Activated CD4-positive, alpha-beta T cell treated with anti-CD3 and anti-CD28 coated beads for 36 hours (primary cell): ENCODE measurements at regions not wholly inside any gene's neighbourhood (a gene's known extent, or its start where the extent isn't known, plus 50 kb on each side); places are given as distances from the start of the nearest gene placed in this dataset.

Experiments used
- ATAC-seq: fragments of 200-7000 bp; cut with Tn5 transposase; one replicate; pipeline ENCODE4 v1.10.0; 2021; ENCODE audit warnings: mild to moderate bottlenecking, moderate library complexity
- CTCF ChIA-PET: fragments of 350-600 bp; sonication (Branson Sonifier 250); formaldehyde crosslinking; loops from one replicate; lab custom pipeline; 2021; ENCODE audit warnings: antibody characterized with exemption; lab: Charles Lee
- POLR2A ChIA-PET: fragments of 350-600 bp; sonication (Branson Sonifier 250); formaldehyde crosslinking; loops from one replicate; lab custom pipeline; 2021; ENCODE audit warnings: antibody characterized with exemption, inconsistent platforms; lab: Charles Lee
- DNase-seq: peaks from one replicate; pipeline ENCODE4 v3.0.0-alpha.2; 2020
- H3K27ac Mint-ChIP-seq: one replicate; pipeline ENCODE4 v1.8.0; 2021; ENCODE audit warnings: mixed read lengths
- H3K27me3 Mint-ChIP-seq: one replicate; pipeline ENCODE4 v1.8.0; 2021; ENCODE audit warnings: mixed read lengths
- H3K36me3 Mint-ChIP-seq: one replicate; pipeline ENCODE4 v1.8.0; 2021; ENCODE audit warnings: low read depth, mixed read lengths
- H3K4me1 Mint-ChIP-seq: one replicate; pipeline ENCODE4 v1.8.0; 2021; ENCODE audit warnings: mixed read lengths
- H3K4me3 Mint-ChIP-seq: one replicate; pipeline ENCODE4 v1.8.0; 2021; ENCODE audit warnings: mild to moderate bottlenecking, moderate library complexity, mixed read lengths
- H3K9me3 Mint-ChIP-seq: one replicate; pipeline ENCODE4 v1.8.0; 2021; ENCODE audit warnings: low read depth, mixed read lengths
- intact Hi-C, 2 experiments: fragments of 100-400 bp; cut with DNase I in 1 of 2; cut with micrococcal nuclease in 1 of 2; formaldehyde crosslinking; loops; one replicate each; pipeline versions ENCODE4 v1.14.2 to v1.15.1; 2022 to 2024; cut with DNase I, micrococcal nuclease

DNA sequence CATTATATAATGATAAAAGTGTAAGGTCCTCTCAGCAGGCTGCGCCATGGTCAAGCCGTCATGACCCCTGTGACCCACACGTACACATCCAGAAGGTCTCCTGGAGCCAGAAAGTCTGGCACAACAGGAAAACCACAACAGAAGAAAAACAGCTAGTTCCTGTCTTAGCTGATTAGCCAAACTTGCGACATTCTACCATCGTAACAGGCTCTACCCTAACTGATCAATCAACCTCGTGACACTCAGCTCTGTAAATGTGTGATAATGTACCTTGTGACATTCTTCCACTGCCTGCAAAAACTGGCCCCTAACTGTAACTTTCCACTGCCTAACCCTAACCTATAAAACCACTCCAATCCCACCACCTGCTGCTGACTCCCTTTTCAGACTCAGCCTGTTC is 316.4 kb upstream of the TUSC1 start:
- Mint-ChIP-seq H3K27ac (no peak overlapping the region), H3K4me3 (no peak overlapping the region), H3K36me3 (no peaks in the 10 kb centered on the region), H3K4me1 (no peaks in the 10 kb centered on the region), H3K9me3 (peaks cover 18% of the 10 kb centered on the region), H3K27me3 (no peaks in the 10 kb centered on the region)
- no peak for ATAC-seq
- intact Hi-C loops, result no loop called here
- CTCF ChIA-PET, result no interaction called here
- DNase-seq, result no peak
- POLR2A ChIA-PET, result no interaction called here

DNA sequence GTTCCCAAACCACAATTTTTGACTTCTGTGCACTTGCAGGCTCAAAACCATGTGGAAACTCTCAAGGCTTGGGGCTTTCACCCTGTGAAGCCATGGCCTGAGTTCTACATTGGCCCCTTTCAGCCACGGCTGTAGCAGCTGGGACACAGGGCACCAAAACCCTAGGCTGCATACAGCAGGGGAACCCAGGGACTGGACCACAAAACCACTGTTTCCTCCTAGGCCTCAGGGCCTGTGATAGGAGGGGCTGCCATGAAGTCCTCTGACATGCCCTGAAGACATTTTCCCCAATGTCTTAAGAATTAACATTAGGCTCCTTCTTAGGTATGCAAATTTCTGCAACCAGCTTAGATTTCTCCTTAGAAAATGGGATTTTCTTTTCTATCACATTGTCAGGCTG is 312.1 kb upstream of the TUSC1 start:
- ATAC-seq, result no peak
- Mint-ChIP-seq H3K36me3 (no peaks in the 10 kb centered on the region), H3K4me3 (no peak overlapping the region), H3K4me1 (no peaks in the 10 kb centered on the region), H3K27me3 (no peaks in the 10 kb centered on the region), H3K27ac (no peak overlapping the region), H3K9me3 (peaks cover 26% of the 10 kb centered on the region)
- ChIA-PET POLR2A (no interaction called here), CTCF (no interaction called here)
- DNase-seq, result no peak
- intact Hi-C loops, result no loop called here

DNA sequence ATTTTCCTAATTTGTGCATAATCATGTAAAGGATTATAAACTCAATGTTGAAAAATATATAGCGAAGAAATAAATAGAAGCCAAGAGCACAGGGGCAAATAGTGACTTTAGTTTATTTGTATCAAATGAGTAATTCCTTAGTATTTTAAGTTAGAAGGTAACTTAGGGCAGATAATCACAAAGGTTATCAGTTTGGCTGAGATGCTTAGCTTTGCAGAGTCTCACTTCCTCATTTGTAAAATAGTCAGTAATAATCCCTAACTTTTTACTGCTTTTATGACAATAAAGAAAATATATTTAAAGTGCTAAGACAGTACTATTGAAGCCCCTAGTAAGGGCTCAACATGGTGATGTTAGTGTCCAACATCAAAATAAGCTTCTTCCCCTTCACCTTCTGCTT is 297.4 kb upstream of the TUSC1 start:
- POLR2A ChIA-PET, result no interaction called here
- Mint-ChIP-seq H3K36me3 (no peaks in the 10 kb centered on the region), H3K4me3 (no peak overlapping the region), H3K27ac (no peak overlapping the region), H3K27me3 (no peaks in the 10 kb centered on the region), H3K4me1 (no peaks in the 10 kb centered on the region), H3K9me3 (peaks cover 9% of the 10 kb centered on the region)
- CTCF ChIA-PET, result no interaction called here
- ATAC-seq (no peak), DNase-seq (no peak)
- intact Hi-C loops, result no loop called here

DNA sequence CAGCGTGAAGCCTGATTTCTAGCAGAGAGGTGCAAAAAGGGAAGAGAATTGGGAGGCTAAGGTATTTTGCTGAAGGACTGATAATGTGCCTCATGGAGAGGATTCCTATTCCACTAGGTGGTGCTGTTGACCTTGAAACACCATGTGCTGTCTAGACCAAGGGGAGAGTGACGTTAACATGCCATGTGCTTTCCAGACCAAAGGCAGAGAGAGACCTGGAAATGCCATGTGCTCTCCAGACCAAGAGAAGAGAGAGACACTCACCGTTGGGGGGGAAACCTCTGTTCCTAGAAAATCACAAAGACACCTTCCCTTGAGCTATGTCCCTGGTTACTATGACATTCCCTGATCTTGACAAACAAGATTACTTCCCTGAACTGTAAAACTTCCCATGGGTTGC is 286.0 kb upstream of the TUSC1 start:
- intact Hi-C loops, result loop anchor here (1.0 to 10.0 kb wide), 4 partner anchors 362 to 691 kb away; no protein-coding TSS in a partner anchor
- H3K27ac Mint-ChIP-seq, result no peak overlapping the region
- ATAC-seq, result no peak
- ChIA-PET CTCF (interaction anchor here (0.7 to 1.0 kb wide), 2 partner anchors 79 to 369 kb away, joined by 3 read pairs; no protein-coding TSS in a partner anchor), POLR2A (no interaction called here)
- DNase-seq, result peak; percentile 25
- no peak overlapping the region for H3K4me3 Mint-ChIP-seq
- no peaks in the 10 kb centered on the region for H3K4me1 Mint-ChIP-seq
- no peaks in the 10 kb centered on the region for H3K36me3 Mint-ChIP-seq
- no peaks in the 10 kb centered on the region for H3K27me3 Mint-ChIP-seq
- peaks cover 10% of the 10 kb centered on the region for H3K9me3 Mint-ChIP-seq

DNA sequence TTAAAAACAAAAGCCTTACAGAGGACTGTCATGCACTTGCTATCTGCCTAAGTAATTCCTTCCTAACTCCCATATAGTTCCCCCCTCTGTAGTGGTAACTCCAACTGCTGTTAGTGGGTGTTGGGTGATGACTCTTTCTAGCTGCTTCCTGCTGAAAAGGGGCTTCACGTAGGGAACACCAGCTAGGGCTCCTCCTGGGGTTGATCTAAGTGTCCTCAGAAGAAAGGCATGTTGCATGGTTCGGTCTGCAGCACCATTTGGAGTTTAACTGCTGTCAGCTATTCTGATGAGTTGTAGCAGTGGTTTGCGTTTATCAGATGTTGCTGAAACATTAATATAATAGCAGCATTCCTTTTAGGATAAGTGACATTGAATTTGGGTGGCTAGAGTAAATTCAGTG is 281.9 kb upstream of the TUSC1 start:
- Mint-ChIP-seq H3K4me3 (no peak overlapping the region), H3K36me3 (no peaks in the 10 kb centered on the region), H3K9me3 (peaks cover 15% of the 10 kb centered on the region), H3K27ac (no peak overlapping the region), H3K27me3 (no peaks in the 10 kb centered on the region), H3K4me1 (no peaks in the 10 kb centered on the region)
- DNase-seq (no peak), ATAC-seq (no peak)
- intact Hi-C loops, result loop anchor here (5.0 to 10.0 kb wide), 2 partner anchors 367 to 695 kb away; no protein-coding TSS in a partner anchor
- ChIA-PET CTCF (no interaction called here), POLR2A (no interaction called here)

DNA sequence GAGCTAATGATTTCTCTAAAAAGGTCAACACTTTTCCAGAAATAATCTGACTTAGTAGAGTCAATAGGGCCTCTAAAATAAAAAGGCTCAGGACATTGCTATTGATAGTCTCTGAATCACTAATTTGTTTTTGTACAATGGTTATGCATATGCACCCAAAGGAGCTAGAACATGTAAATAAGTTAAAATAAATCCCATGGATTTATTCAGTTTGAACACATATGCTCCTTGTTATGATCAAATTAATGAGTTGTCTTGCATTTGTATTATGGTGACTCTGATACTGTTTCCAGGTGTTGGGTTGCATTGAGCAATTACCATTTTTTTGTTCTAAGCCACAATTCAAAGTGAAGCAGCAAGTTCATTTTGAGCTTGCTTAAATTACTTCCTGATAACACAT is 276.0 kb upstream of the TUSC1 start:
- Mint-ChIP-seq H3K36me3 (no peaks in the 10 kb centered on the region), H3K27me3 (no peaks in the 10 kb centered on the region), H3K4me1 (no peaks in the 10 kb centered on the region), H3K4me3 (no peak overlapping the region), H3K9me3 (peaks cover 17% of the 10 kb centered on the region), H3K27ac (no peak overlapping the region)
- CTCF ChIA-PET, result no interaction called here
- POLR2A ChIA-PET, result no interaction called here
- DNase-seq (no peak), ATAC-seq (no peak)
- intact Hi-C loops, result no loop called here

DNA sequence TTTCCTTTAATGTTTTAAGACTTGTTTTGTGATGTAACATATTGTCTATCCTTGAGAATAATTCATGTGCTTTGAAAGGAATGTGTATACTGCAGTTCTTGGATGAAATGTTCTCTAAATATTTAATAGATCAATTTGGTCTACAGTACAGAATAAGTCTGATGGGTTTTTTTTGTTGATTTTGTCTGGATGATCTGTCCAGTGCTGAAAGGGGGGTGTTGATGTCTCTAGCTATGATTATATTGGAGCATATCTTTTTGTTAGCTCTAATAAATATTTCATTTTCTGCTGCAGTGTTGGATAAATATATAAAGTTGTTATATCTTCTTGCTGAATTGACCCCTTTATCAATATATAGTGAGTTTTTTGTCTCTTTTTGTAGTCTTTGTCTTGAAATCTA is 269.9 kb upstream of the TUSC1 start:
- H3K4me3 Mint-ChIP-seq, result no peak overlapping the region
- H3K36me3 Mint-ChIP-seq, result no peaks in the 10 kb centered on the region
- peaks cover 26% of the 10 kb centered on the region for H3K9me3 Mint-ChIP-seq
- ATAC-seq, result no peak
- POLR2A ChIA-PET, result no interaction called here
- H3K27me3 Mint-ChIP-seq, result no peaks in the 10 kb centered on the region
- no peaks in the 10 kb centered on the region for H3K4me1 Mint-ChIP-seq
- no peak overlapping the region for H3K27ac Mint-ChIP-seq
- intact Hi-C loops, result no loop called here
- DNase-seq, result no peak
- CTCF ChIA-PET, result no interaction called here

DNA sequence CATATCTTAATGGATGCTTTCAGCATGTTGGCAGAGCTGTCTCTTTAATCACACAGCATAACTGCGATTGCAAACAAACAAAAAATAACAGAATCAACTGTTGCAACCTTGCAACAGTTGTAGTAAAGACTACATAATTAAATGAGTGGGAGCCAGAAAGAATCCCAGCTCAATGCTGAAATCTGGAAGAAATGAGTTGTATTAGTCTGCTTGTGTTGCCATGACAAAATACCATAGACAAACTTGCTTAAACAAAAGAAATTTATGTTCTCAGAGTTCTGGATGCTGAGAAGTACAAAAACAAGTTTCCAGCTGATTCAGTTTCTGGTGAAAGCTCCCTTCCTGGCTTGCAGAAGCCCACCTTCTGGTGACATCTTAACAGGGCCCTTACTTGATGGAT is 260.9 kb upstream of the TUSC1 start:
- no peaks in the 10 kb centered on the region for H3K36me3 Mint-ChIP-seq
- peaks cover 11% of the 10 kb centered on the region for H3K9me3 Mint-ChIP-seq

DNA sequence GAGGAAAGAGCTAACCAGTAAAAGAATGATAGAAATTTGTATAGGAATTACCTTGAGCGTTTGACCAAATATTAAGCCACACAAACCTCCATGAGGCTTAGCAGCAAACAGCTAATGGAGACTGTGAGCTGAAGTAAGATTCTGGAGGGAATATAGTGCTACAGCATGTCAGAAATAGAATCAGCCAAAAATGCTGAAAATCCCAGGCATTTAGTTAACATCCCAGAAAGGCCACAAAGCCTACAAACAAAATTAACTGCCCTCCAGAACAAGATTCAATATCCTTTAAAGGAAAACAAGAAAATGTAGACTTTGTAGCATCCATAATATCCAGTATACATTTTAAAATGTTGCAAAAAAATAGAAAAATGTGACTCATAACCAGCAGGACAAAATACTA is 257.8 kb upstream of the TUSC1 start:
- H3K4me3 Mint-ChIP-seq, result no peak overlapping the region
- no peaks in the 10 kb centered on the region for H3K27me3 Mint-ChIP-seq
- ChIA-PET POLR2A (no interaction called here), CTCF (no interaction called here)
- H3K27ac Mint-ChIP-seq, result no peak overlapping the region
- intact Hi-C loops, result no loop called here
- H3K4me1 Mint-ChIP-seq, result no peaks in the 10 kb centered on the region
- ATAC-seq (no peak), DNase-seq (no peak)
- H3K36me3 Mint-ChIP-seq, result no peaks in the 10 kb centered on the region
- peaks cover 10% of the 10 kb centered on the region for H3K9me3 Mint-ChIP-seq

More for the DNA sequence above, 260.9 kb upstream of the TUSC1 start:
- Mint-ChIP-seq H3K27ac (no peak overlapping the region), H3K4me3 (no peak overlapping the region), H3K4me1 (no peaks in the 10 kb centered on the region), H3K27me3 (no peaks in the 10 kb centered on the region)
- intact Hi-C loops, result no loop called here
- ATAC-seq, result no peak
- ChIA-PET POLR2A (no interaction called here), CTCF (no interaction called here)
- no peak for DNase-seq

DNA sequence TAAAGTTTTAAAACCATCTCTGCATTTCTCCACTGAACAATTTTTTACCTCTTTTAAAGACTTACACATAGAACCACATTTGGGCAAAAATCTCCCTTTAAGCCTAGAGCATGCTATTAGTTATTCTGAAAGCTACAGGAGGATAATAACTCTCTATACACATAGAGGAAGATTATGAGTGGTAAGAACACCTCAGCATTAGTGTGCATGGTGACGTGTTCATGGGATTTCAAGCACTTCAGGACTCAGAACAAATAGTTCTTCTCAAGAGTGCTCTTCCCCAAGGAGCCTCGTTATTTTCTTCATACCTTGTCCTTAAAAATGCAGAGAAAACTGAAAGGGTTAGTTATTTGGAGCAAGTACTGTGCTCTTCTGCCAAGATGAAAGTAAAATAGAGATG is 256.9 kb upstream of the TUSC1 start:
- Mint-ChIP-seq H3K4me3 (no peak overlapping the region), H3K4me1 (no peaks in the 10 kb centered on the region), H3K36me3 (no peaks in the 10 kb centered on the region), H3K27me3 (no peaks in the 10 kb centered on the region), H3K9me3 (peaks cover 7% of the 10 kb centered on the region), H3K27ac (no peak overlapping the region)
- POLR2A ChIA-PET, result no interaction called here
- no peak for ATAC-seq
- intact Hi-C loops, result no loop called here
- DNase-seq, result no peak
- CTCF ChIA-PET, result no interaction called here

DNA sequence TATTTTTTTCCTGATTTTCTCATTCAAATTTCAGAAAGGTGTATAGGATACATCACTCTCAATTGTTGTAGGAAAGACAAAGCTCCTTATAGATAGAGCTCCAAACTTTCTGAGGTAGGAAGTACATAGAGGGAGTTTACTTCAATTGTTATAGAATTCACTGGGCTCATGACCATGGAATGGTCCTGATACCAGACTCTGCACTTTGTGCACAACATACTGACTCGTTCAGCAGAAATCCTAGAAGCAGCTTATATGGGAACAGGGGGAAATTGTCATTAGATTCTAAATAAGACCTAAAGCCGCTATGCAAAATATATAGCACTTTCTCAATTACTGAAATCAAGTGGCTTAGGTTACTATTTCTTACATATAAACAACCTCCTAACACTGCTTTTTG is 240.5 kb upstream of the TUSC1 start:
- Mint-ChIP-seq H3K36me3 (no peaks in the 10 kb centered on the region), H3K27ac (no peak overlapping the region), H3K4me1 (no peaks in the 10 kb centered on the region), H3K9me3 (peaks cover 16% of the 10 kb centered on the region), H3K4me3 (no peak overlapping the region), H3K27me3 (no peaks in the 10 kb centered on the region)
- CTCF ChIA-PET, result no interaction called here
- ATAC-seq, result no peak
- POLR2A ChIA-PET, result no interaction called here
- no peak for DNase-seq
- intact Hi-C loops, result no loop called here

DNA sequence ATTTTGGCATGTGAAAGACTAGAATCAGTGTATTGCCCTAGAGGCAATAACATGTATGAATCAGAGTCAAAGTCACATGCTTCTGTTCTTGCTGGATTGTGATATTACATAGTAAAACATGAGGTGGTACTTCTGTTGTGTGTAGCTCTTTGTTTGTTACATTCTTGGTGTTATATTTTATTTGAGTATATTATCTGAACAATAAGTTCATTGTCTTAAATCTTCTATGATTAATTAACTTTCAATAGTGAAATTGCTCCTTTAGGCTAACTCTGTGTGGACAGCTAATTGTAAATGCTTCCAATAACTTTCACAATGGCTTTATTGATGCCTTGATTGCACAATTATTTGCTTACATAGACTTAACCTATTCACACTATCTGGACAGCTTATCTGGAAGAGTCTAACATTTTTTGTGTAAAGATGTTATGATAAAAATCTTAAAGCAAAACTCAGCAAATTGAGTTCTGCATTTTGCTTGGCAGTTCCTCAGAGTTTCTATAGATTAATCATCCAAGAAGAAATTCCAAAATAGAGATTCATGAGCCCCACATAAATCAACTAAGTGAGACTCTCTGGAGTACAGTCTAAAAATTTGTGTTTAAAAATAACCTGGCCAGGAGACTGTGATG is 239.6 kb upstream of the TUSC1 start:
- Mint-ChIP-seq H3K9me3 (peaks cover 14% of the 10 kb centered on the region), H3K27ac (no peak overlapping the region), H3K27me3 (no peaks in the 10 kb centered on the region), H3K36me3 (no peaks in the 10 kb centered on the region), H3K4me1 (no peaks in the 10 kb centered on the region), H3K4me3 (no peak overlapping the region)
- intact Hi-C loops, result no loop called here
- DNase-seq (no peak), ATAC-seq (no peak)
- CTCF ChIA-PET, result no interaction called here
- POLR2A ChIA-PET, result no interaction called here
